BE2C (cell line): ENCODE measurements at regions not wholly inside any gene's neighbourhood (a gene's known extent, or its start where the extent isn't known, plus 50 kb on each side); places are given as distances from the start of the nearest gene placed in this dataset.

Experiments used
- DNase-seq: peaks from one replicate; pipeline ENCODE4 v3.0.0-alpha.2; 2020
- H3K27me3 ChIP-seq: fragments of 250-450 bp; sonication (Bioruptor Pico); 2 replicates; pipeline ENCODE4 v1.5.1; 2020; ENCODE audit warnings: mild to moderate bottlenecking
- H3K36me3 ChIP-seq: fragments of 250-450 bp; sonication (Bioruptor Pico); 2 replicates; pipeline ENCODE4 v1.5.1; 2020; ENCODE audit warnings: mild to moderate bottlenecking
- H3K4me1 ChIP-seq: fragments of 250-450 bp; sonication (Bioruptor Pico); 2 replicates; pipeline ENCODE4 v1.5.1; 2020
- H3K4me3 ChIP-seq: 2 replicates; pipeline ENCODE4 v1.5.1; 2011; ENCODE audit warnings: low read depth, low read length
- H3K9me3 ChIP-seq: fragments of 250-450 bp; sonication (Bioruptor Pico); 2 replicates; pipeline ENCODE4 v1.5.1; 2020
- CTCF ChIP-seq: IDR thresholded peaks from 2 replicates; pipeline ENCODE4 v1.5.1; 2012; ENCODE audit warnings: mild to moderate bottlenecking, low read depth, low read length

DNA sequence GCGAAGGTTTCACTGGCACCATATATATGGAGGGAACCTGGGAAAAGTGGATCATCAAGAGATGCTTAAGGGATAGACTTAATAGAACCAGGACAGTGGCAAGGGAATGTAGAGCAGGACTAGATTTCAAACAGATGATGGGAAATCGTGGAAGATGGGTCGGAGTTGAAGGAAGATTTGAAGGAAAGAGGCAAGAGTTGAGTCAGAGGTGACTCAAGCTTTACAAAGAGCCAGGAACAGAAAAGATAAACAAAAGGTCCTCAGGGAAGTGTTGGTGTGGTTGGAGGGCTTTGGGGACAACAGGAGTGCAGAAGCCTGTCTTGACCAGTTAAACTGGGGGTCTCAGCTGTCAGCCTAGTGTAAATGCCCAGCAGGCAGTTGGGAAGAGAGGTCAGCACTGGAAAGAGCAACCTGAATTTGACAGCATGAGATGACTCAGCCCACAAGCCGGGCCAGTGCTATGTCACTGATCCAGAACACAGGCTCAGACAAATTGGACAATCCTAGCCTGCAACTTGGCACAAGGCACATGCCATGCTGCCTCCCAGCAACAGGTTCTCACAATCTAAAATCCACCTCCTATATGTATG lies 230.5 kb downstream of the IDS start:
- TF ChIP-seq CTCF: no peak
- no peaks in the 10 kb centered on the region for H3K27me3 ChIP-seq
- H3K4me1 ChIP-seq: no peaks in the 10 kb centered on the region
- no peaks in the 10 kb centered on the region for H3K36me3 ChIP-seq
- DNase-seq: no peak
- no peaks in the 10 kb centered on the region for H3K9me3 ChIP-seq
- H3K4me3 ChIP-seq: no peak overlapping the region

- Histone ChIP-seq H3K27me3 (no peaks in the 10 kb centered on the region), H3K9me3 (no peaks in the 10 kb centered on the region), H3K36me3 (no peaks in the 10 kb centered on the region), H3K4me3 (no peak overlapping the region), H3K4me1 (no peaks in the 10 kb centered on the region)
- DNase-seq: no peak
- TF ChIP-seq CTCF: no peak
Observed at GRCh38 chrX:149272690-149273463, 232.2 kb downstream of the IDS start.

GRCh38 chrX:149267878-149268813 lies 237.0 kb downstream of the IDS start:
- TF ChIP-seq CTCF: no peak
- Histone ChIP-seq H3K36me3 (no peaks in the 10 kb centered on the region), H3K9me3 (no peaks in the 10 kb centered on the region), H3K27me3 (no peaks in the 10 kb centered on the region), H3K4me1 (no peaks in the 10 kb centered on the region), H3K4me3 (no peak overlapping the region)
- DNase-seq: no peak

- TF ChIP-seq CTCF: no peak
- Histone ChIP-seq H3K27me3 (no peaks in the 10 kb centered on the region), H3K9me3 (no peaks in the 10 kb centered on the region), H3K36me3 (no peaks in the 10 kb centered on the region), H3K4me1 (no peaks in the 10 kb centered on the region), H3K4me3 (no peak overlapping the region)
- no peak for DNase-seq
Observed at GRCh38 chrX:149262086-149262485, 243.0 kb downstream of the IDS start.

GRCh38 chrX:149259241-149259640 lies 245.9 kb downstream of the IDS start:
- no peaks in the 10 kb centered on the region for H3K36me3 ChIP-seq
- TF ChIP-seq CTCF: no peak
- H3K9me3 ChIP-seq: no peaks in the 10 kb centered on the region
- no peaks in the 10 kb centered on the region for H3K27me3 ChIP-seq
- no peak for DNase-seq
- H3K4me3 ChIP-seq: no peak overlapping the region
- H3K4me1 ChIP-seq: no peaks in the 10 kb centered on the region

DNA sequence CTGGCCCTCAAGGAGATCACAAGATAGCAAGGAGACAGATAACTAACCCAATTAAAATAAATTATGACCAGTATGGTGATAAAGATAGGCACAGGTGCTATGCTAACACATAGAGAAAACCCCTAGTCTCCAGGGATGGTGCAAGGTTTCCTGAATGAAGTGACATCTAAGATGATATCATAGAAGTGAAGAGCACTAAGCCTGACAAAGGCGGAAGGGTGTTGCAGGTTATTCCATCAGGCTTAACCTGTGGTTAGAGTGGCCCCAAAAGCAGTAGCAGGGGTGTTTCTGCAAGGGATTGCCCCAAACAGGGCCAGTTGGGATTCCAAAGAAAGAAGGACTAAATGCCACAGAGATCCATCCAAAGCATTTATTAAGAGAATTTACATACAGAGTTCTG lies 249.2 kb downstream of the IDS start:
- no peak overlapping the region for H3K4me3 ChIP-seq
- H3K27me3 ChIP-seq: no peaks in the 10 kb centered on the region
- no peaks in the 10 kb centered on the region for H3K9me3 ChIP-seq
- DNase-seq: no peak
- H3K4me1 ChIP-seq: no peaks in the 10 kb centered on the region
- no peaks in the 10 kb centered on the region for H3K36me3 ChIP-seq
- TF ChIP-seq CTCF: no peak
